ENCODE measurements at regions not wholly inside any gene's neighbourhood (a gene's known extent, or its start where the extent isn't known, plus 50 kb on each side); places are given as distances from the start of the nearest gene placed in this dataset.

DNA sequence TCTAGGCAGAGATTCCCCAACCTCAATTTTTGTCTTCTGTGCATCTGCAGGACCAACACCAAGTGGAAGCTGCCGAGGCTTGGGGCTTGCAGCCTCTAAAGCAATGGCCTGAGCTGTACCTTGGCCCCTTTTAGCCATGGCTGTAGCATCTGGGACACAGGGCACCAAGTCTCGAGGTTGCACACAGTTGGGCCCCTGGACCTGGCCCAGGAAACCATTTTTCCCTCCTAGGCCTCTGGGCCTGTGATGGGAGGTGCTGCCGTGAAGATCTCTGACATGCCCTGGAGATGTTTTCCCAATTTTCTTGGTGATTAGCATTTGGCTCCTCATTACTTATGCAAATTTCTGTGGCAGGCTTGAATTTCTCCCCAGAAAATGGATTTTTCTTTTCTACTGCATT, 105.7 kb upstream of the LDAH start:
- no peak for TF ChIP-seq YY1 (IDR thresholded peaks at IDR 0.05; ENCODE audit: insufficient read depth, insufficient read length)
- no peak for TF ChIP-seq ZNF274 (IDR thresholded peaks at IDR 0.05; ENCODE audit: low read depth, low read length)
